Memory B cell (primary cell): ENCODE measurements at regions not wholly inside any gene's neighbourhood (a gene's known extent, or its start where the extent isn't known, plus 50 kb on each side); places are given as distances from the start of the nearest gene placed in this dataset.
"Not testable (repeated sequence)": the region's sequence is repeated elsewhere in the genome, so short reads cannot be mapped to it uniquely, and the experiment has no call there.

Source experiments
- ATAC-seq: fragments of 150-1000 bp; cut with Tn5 transposase; 2 replicates; pipeline ENCODE4 v1.10.0; 2021; ENCODE audit warnings: low read depth, mild to moderate bottlenecking, moderate library complexity
- DNase-seq, 2 donors: peaks; one replicate each; pipeline ENCODE4 v3.0.0; 2022; ENCODE audit warnings: low spot score in 2 of 2
- H3K27ac Mint-ChIP-seq: one replicate; pipeline ENCODE4 v1.8.0; 2022; ENCODE audit warnings: mild to moderate bottlenecking, moderate library complexity, mixed read lengths
- H3K27me3 Mint-ChIP-seq: one replicate; pipeline ENCODE4 v1.8.0; 2022; ENCODE audit warnings: mixed read lengths
- H3K36me3 Mint-ChIP-seq: one replicate; pipeline ENCODE4 v1.8.0; 2022; ENCODE audit warnings: mild to moderate bottlenecking, mixed read lengths
- H3K4me1 Mint-ChIP-seq: one replicate; pipeline ENCODE4 v1.8.0; 2022; ENCODE audit warnings: mixed read lengths
- H3K4me3 Mint-ChIP-seq: one replicate; pipeline ENCODE4 v1.8.0; 2022; ENCODE audit warnings: mild to moderate bottlenecking, moderate library complexity, mixed read lengths
- H3K9me3 Mint-ChIP-seq: one replicate; pipeline ENCODE4 v1.8.0; 2022; ENCODE audit warnings: mixed read lengths

GRCh38 chr11:89626366-89626765 is 83.7 kb upstream of the TRIM77 start:
- no peaks in the 10 kb centered on the region for H3K9me3 Mint-ChIP-seq
- H3K27ac Mint-ChIP-seq, result no peak overlapping the region
- no peak for DNase-seq
- no peaks in the 10 kb centered on the region for H3K27me3 Mint-ChIP-seq
- no peak overlapping the region for H3K4me3 Mint-ChIP-seq
- H3K4me1 Mint-ChIP-seq, result no peaks in the 10 kb centered on the region
- no peaks in the 10 kb centered on the region for H3K36me3 Mint-ChIP-seq
- ATAC-seq, result no peak

DNA sequence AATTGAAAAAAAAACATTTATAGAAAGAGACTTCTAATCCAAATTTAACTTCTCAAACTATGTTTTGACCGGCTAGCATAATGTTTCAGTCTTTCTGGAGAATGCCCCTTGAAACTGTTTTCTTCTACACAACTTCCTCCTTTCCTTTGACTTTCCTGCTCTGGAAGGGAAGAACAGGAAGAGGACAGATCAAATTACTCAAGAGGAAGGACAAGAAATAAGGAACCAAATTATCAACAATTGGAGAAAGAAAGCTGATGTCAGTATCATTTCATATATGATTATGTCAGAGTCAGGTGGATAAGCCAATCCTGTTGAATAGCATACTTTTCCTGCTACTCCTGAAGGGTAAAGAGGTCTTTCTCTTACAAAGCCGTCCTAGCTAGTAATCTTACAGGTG is 83.2 kb upstream of the TRIM77 start:
- H3K4me1 Mint-ChIP-seq, H3K36me3 Mint-ChIP-seq, ATAC-seq, H3K9me3 Mint-ChIP-seq, DNase-seq, H3K27me3 Mint-ChIP-seq, H3K27ac Mint-ChIP-seq, H3K4me3 Mint-ChIP-seq: not testable (repeated sequence)

- ATAC-seq (no peak), DNase-seq (no peak)
- no peaks in the 10 kb centered on the region for H3K4me1 Mint-ChIP-seq
- no peaks in the 10 kb centered on the region for H3K9me3 Mint-ChIP-seq
- no peak overlapping the region for H3K4me3 Mint-ChIP-seq
- H3K27me3 Mint-ChIP-seq, result no peaks in the 10 kb centered on the region
- H3K36me3 Mint-ChIP-seq, result no peaks in the 10 kb centered on the region
- H3K27ac Mint-ChIP-seq, result no peak overlapping the region
These were observed 76.9 kb upstream of the TRIM77 start for GRCh38 chr11:89633135-89633705.

- H3K9me3 Mint-ChIP-seq, ATAC-seq, DNase-seq, H3K27ac Mint-ChIP-seq, H3K4me3 Mint-ChIP-seq, H3K27me3 Mint-ChIP-seq, H3K4me1 Mint-ChIP-seq, H3K36me3 Mint-ChIP-seq: not testable (repeated sequence)
These were observed 69.3 kb upstream of the TRIM77 start for GRCh38 chr11:89640777-89641176.

GRCh38 chr11:89648232-89648631 is 61.9 kb upstream of the TRIM77 start:
- H3K9me3 Mint-ChIP-seq, H3K27me3 Mint-ChIP-seq, DNase-seq, H3K36me3 Mint-ChIP-seq, H3K4me1 Mint-ChIP-seq, H3K27ac Mint-ChIP-seq, H3K4me3 Mint-ChIP-seq, ATAC-seq: not testable (repeated sequence)

DNA sequence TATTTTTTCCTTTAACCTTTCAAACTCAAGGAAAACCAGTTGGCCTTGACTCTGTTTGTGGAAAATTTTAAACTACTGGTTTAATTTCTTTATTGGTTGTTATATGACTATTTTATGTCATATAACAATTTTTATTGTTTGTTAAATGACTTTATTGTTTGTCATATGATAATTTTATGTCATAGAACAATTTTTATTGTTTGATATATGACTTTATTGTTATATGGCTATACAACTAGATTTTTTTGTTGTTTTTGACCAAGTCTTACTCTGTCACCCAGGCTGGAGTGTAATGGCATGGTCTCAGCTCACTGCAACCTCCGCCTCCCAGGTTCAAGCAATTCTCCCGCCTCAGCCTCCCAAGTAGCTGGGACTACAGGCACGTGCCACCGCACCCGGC is 61.1 kb upstream of the TRIM77 start:
- H3K4me3 Mint-ChIP-seq, H3K4me1 Mint-ChIP-seq, ATAC-seq, H3K27ac Mint-ChIP-seq, DNase-seq, H3K9me3 Mint-ChIP-seq, H3K36me3 Mint-ChIP-seq, H3K27me3 Mint-ChIP-seq: not testable (repeated sequence)

DNA sequence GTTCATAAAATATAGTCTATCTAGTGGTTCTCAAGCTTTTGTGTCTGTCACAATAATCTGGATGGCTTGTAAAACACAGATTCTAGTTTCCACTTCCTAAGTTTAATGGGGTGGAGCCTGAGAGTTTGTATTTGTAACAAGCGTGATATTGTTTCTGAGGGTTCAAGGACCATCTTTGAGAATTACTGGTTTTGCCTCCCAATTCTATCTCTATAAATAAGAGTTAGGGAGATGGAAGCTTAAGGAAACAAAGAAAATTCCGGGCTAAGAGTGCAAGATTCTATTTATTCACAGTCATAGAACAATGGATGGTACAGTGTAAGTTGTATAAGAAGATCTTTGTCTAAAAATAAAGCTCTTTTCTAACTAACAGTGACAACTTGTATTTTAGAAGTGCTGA is 55.4 kb upstream of the TRIM77 start:
- not testable (repeated sequence) for H3K4me3 Mint-ChIP-seq, DNase-seq, H3K4me1 Mint-ChIP-seq, H3K27me3 Mint-ChIP-seq, ATAC-seq, H3K27ac Mint-ChIP-seq, H3K36me3 Mint-ChIP-seq, H3K9me3 Mint-ChIP-seq

- not testable (repeated sequence) for H3K9me3 Mint-ChIP-seq, DNase-seq, H3K27me3 Mint-ChIP-seq, ATAC-seq, H3K36me3 Mint-ChIP-seq, H3K4me1 Mint-ChIP-seq, H3K27ac Mint-ChIP-seq, H3K4me3 Mint-ChIP-seq
These were observed 51.3 kb upstream of the TRIM77 start for GRCh38 chr11:89658767-89659166.

GRCh38 chr11:89659414-89659813 is 50.7 kb upstream of the TRIM77 start:
- not testable (repeated sequence) for ATAC-seq, DNase-seq, H3K4me3 Mint-ChIP-seq, H3K9me3 Mint-ChIP-seq, H3K27ac Mint-ChIP-seq, H3K4me1 Mint-ChIP-seq, H3K27me3 Mint-ChIP-seq, H3K36me3 Mint-ChIP-seq

GRCh38 chr11:89660234-89660633 is 49.9 kb upstream of the TRIM77 start:
- no peaks in the 10 kb centered on the region for H3K27me3 Mint-ChIP-seq
- no peak for ATAC-seq
- no peaks in the 10 kb centered on the region for H3K36me3 Mint-ChIP-seq
- no peak for DNase-seq
- peaks cover 2% of the 10 kb centered on the region for H3K9me3 Mint-ChIP-seq
- no peak overlapping the region for H3K27ac Mint-ChIP-seq
- no peaks in the 10 kb centered on the region for H3K4me1 Mint-ChIP-seq
- H3K4me3 Mint-ChIP-seq, result no peak overlapping the region
